ENCODE measurements at regions not wholly inside any gene's neighbourhood (a gene's known extent, or its start where the extent isn't known, plus 50 kb on each side); places are given as distances from the start of the nearest gene placed in this dataset.

- intact Hi-C loops (cut with DNase I): no loop called here
- TF ChIP-seq CTCF (IDR thresholded peaks at IDR 0.05): no peak
- no peaks in the 10 kb centered on the region for H3K36me3 ChIP-seq
- H3K4me1 ChIP-seq: no peaks in the 10 kb centered on the region
- no peak overlapping the region for H3K4me3 ChIP-seq
- H3K27me3 ChIP-seq: no peaks in the 10 kb centered on the region
- no peak overlapping the region for H3K27ac ChIP-seq
- no peak for DNase-seq (ENCODE audit: low spot score in 2 of 2)
- no peaks in the 10 kb centered on the region for H3K9me3 ChIP-seq
Observed at GRCh38 chr18:73962256-73962655, 185.4 kb downstream of the FBXO15 start.

- intact Hi-C loops (cut with DNase I): no loop called here
- no peaks in the 10 kb centered on the region for H3K36me3 ChIP-seq
- no peak for TF ChIP-seq CTCF (IDR thresholded peaks at IDR 0.05)
- H3K4me1 ChIP-seq: no peaks in the 10 kb centered on the region
- H3K4me3 ChIP-seq: no peak overlapping the region
- H3K9me3 ChIP-seq: no peaks in the 10 kb centered on the region
- no peaks in the 10 kb centered on the region for H3K27me3 ChIP-seq
- H3K27ac ChIP-seq: no peak overlapping the region
- no peak for DNase-seq (ENCODE audit: low spot score in 2 of 2)
Observed at GRCh38 chr18:73961804-73962203, 185.8 kb downstream of the FBXO15 start.

GRCh38 chr18:73959352-73959751 is 188.3 kb downstream of the FBXO15 start:
- Histone ChIP-seq H3K27me3 (no peaks in the 10 kb centered on the region), H3K4me3 (no peak overlapping the region), H3K4me1 (no peaks in the 10 kb centered on the region), H3K27ac (no peak overlapping the region), H3K9me3 (no peaks in the 10 kb centered on the region), H3K36me3 (no peaks in the 10 kb centered on the region)
- no peak for TF ChIP-seq CTCF (IDR thresholded peaks at IDR 0.05)
- intact Hi-C loops (cut with DNase I): no loop called here
- no peak for DNase-seq (ENCODE audit: low spot score in 2 of 2)

- no peaks in the 10 kb centered on the region for H3K36me3 ChIP-seq
- no peaks in the 10 kb centered on the region for H3K4me1 ChIP-seq
- H3K9me3 ChIP-seq: no peaks in the 10 kb centered on the region
- DNase-seq (ENCODE audit: low spot score in 2 of 2): no peak
- intact Hi-C loops (cut with DNase I): no loop called here
- TF ChIP-seq CTCF (IDR thresholded peaks at IDR 0.05): no peak
- H3K27me3 ChIP-seq: no peaks in the 10 kb centered on the region
- H3K4me3 ChIP-seq: no peak overlapping the region
- no peak overlapping the region for H3K27ac ChIP-seq
Observed at GRCh38 chr18:73954268-73954667, 193.4 kb downstream of the FBXO15 start.

GRCh38 chr18:73952296-73952946 is 195.2 kb downstream of the FBXO15 start:
- no peaks in the 10 kb centered on the region for H3K27me3 ChIP-seq
- intact Hi-C loops (cut with DNase I): no loop called here
- H3K27ac ChIP-seq: no peak overlapping the region
- H3K36me3 ChIP-seq: no peaks in the 10 kb centered on the region
- H3K9me3 ChIP-seq: no peaks in the 10 kb centered on the region
- DNase-seq (ENCODE audit: low spot score in 2 of 2): no peak
- H3K4me3 ChIP-seq: no peak overlapping the region
- TF ChIP-seq CTCF (IDR thresholded peaks at IDR 0.05): no peak
- no peaks in the 10 kb centered on the region for H3K4me1 ChIP-seq

All from ascending aorta (tissue), 2 donors.